ENCODE measurements at regions not wholly inside any gene's neighbourhood (a gene's known extent, or its start where the extent isn't known, plus 50 kb on each side); places are given as distances from the start of the nearest gene placed in this dataset.
"Not testable (repeated sequence)": the region's sequence is repeated elsewhere in the genome, so short reads cannot be mapped to it uniquely, and the experiment has no call there.

- no peak overlapping the region for H3K4me3 ChIP-seq (ENCODE audit: control insufficient read depth, low read depth, low read length)
- DNase-seq (ENCODE audit: low read depth), result no peak
- TF ChIP-seq CTCF (conservative IDR thresholded peaks at IDR 0.05; ENCODE audit: control insufficient read depth, insufficient read depth, low read depth, low read length), result no peak
Measured at GRCh38 chr2:228597032-228597431, 415.5 kb upstream of the SPHKAP start.

GRCh38 chr2:228594012-228594411 is 412.5 kb upstream of the SPHKAP start:
- DNase-seq (ENCODE audit: low read depth), result no peak
- no peak for TF ChIP-seq CTCF (conservative IDR thresholded peaks at IDR 0.05; ENCODE audit: control insufficient read depth, insufficient read depth, low read depth, low read length)
- H3K4me3 ChIP-seq (ENCODE audit: control insufficient read depth, low read depth, low read length), result no peak overlapping the region

DNA sequence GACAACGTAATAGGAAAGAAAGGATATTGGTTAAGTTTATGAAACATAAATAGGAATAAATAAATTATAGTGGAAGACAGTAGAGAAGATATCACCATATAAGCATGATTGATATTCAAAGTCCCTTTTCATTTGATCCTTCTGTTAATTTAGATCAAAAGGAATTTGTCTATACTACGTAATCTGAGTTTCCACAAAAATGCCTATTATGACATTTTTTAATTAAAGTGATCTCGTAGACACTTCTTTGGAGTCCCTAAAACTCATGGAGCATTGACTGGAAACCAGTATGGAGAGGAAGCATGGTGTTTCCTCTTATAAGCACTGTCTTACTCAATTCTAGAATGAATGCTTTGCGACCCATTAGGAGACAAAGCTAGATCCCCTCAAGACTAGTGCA is 411.4 kb upstream of the SPHKAP start:
- TF ChIP-seq CTCF (conservative IDR thresholded peaks at IDR 0.05; ENCODE audit: control insufficient read depth, insufficient read depth, low read depth, low read length), result no peak
- DNase-seq (ENCODE audit: low read depth), result no peak
- no peak overlapping the region for H3K4me3 ChIP-seq (ENCODE audit: control insufficient read depth, low read depth, low read length)

- no peak for TF ChIP-seq CTCF (conservative IDR thresholded peaks at IDR 0.05; ENCODE audit: control insufficient read depth, insufficient read depth, low read depth, low read length)
- H3K4me3 ChIP-seq (ENCODE audit: control insufficient read depth, low read depth, low read length), result no peak overlapping the region
- DNase-seq (ENCODE audit: low read depth), result no peak
Measured at GRCh38 chr2:228590681-228591080, 409.2 kb upstream of the SPHKAP start.

DNA sequence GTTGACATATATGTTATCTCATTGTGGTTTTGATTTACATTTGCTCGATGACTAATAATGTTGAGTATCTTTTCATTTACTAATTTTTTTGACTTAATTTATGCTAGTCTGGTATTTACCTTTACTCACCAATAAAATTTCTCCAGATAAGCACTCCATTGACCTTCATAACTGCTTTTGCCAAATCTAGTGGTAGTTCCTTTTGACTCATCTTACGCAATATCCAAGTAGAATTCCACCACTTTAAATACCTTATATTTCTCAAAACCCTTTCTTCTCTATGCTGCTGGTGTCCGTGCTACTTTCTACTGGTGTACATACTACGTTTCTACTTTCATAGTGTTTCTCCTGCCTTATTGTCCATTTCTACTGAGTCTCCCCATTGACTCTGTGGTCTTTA is 407.6 kb upstream of the SPHKAP start:
- no peak for TF ChIP-seq CTCF (conservative IDR thresholded peaks at IDR 0.05; ENCODE audit: control insufficient read depth, insufficient read depth, low read depth, low read length)
- no peak for DNase-seq (ENCODE audit: low read depth)
- H3K4me3 ChIP-seq (ENCODE audit: control insufficient read depth, low read depth, low read length), result no peak overlapping the region

DNA sequence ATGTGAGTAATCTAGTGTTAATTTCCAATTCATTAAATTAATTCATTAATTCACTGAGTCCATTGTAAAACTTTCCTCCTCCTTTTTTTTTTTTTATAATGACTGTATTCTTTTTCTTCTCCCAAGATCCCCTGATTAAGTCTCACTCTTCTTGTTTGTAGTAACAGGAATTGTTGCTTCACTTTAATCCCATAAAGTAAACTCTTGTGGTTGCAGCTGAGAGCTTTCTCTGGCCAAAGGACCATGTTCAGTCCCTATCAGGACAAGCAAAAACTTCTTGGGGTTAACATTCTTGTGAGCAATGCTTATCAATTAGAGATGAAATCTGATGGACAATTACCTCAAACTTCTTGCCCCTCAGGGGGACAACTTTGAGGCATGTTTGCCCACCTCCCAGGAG is 400.2 kb upstream of the SPHKAP start:
- no peak for TF ChIP-seq CTCF (conservative IDR thresholded peaks at IDR 0.05; ENCODE audit: control insufficient read depth, insufficient read depth, low read depth, low read length)
- no peak for DNase-seq (ENCODE audit: low read depth)
- no peak overlapping the region for H3K4me3 ChIP-seq (ENCODE audit: control insufficient read depth, low read depth, low read length)

DNA sequence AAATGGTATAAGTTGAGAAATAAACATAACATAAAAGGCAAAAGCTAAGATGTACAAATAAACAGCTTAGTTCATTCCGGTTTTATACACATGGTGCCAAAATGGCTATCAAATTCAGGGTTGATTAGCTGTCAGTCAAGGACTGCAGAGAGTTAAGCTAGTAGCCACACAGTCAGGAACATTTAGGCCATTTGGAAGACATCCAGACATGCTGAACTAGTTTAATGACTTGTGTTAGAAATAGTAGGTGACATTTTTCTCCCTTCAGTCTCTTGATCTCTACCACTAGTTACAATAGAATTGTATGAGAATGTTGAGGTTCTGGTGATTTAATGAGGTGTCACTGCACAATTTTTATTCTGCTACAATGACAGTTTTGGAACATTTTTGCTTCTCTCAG is 394.4 kb upstream of the SPHKAP start:
- TF ChIP-seq CTCF (conservative IDR thresholded peaks at IDR 0.05; ENCODE audit: control insufficient read depth, insufficient read depth, low read depth, low read length), result no peak
- no peak overlapping the region for H3K4me3 ChIP-seq (ENCODE audit: control insufficient read depth, low read depth, low read length)
- DNase-seq (ENCODE audit: low read depth), result no peak

DNA sequence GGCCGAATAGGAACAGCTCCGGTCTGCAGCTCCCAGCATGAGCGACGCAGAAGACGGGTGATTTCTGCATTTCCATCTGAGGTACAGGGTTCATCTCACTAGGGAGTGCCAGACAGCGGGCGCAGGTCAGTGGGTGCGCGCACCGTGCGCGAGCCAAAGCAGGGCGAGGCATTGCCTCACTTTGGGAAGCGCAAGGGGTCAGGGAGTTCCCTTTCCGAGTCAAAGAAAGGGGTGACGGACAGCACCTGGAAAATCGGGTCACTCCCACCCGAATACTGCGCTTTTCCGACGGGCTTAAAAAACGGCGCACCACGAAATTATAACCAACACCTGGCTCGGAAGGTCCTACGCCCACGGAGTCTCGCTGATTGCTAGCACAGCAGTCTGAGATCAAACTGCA is 386.8 kb upstream of the SPHKAP start:
- not testable (repeated sequence) for DNase-seq (ENCODE audit: low read depth); H3K4me3 ChIP-seq (ENCODE audit: control insufficient read depth, low read depth, low read length)
